HFFc6 (cell line): ENCODE measurements at regions not wholly inside any gene's neighbourhood (a gene's known extent, or its start where the extent isn't known, plus 50 kb on each side); places are given as distances from the start of the nearest gene placed in this dataset.

Experiments used
- DNase-seq: peaks from one replicate; pipeline ENCODE4 v3.0.0-alpha.2; 2018
- H3K27ac Mint-ChIP-seq: 2 replicates; pipeline ENCODE4 v1.8.0; 2020; ENCODE audit warnings: mild to moderate bottlenecking, mixed read lengths
- H3K27me3 Mint-ChIP-seq: 2 replicates; pipeline ENCODE4 v1.8.0; 2021; ENCODE audit warnings: mild to moderate bottlenecking, moderate library complexity, mixed read lengths; ENCODE audit not compliant: insufficient read depth
- H3K36me3 Mint-ChIP-seq: 2 replicates; pipeline ENCODE4 v1.8.0; 2021; ENCODE audit warnings: low read depth, mixed read lengths
- H3K4me1 Mint-ChIP-seq: 2 replicates; pipeline ENCODE4 v1.8.0; 2020; ENCODE audit warnings: low read depth, mixed read lengths
- H3K4me3 Mint-ChIP-seq: 2 replicates; pipeline ENCODE4 v1.8.0; 2020; ENCODE audit warnings: mild to moderate bottlenecking, moderate library complexity, mixed read lengths
- H3K9me3 Mint-ChIP-seq: 2 replicates; pipeline ENCODE4 v1.8.0; 2020; ENCODE audit warnings: mild to moderate bottlenecking, mixed read lengths
- CTCF ChIP-seq: fragments of 200-600 bp; sonication (generic); IDR thresholded peaks from 2 replicates; pipeline ENCODE4 v1.5.0; 2021; ENCODE audit warnings: antibody characterized with exemption, mild to moderate bottlenecking

DNA sequence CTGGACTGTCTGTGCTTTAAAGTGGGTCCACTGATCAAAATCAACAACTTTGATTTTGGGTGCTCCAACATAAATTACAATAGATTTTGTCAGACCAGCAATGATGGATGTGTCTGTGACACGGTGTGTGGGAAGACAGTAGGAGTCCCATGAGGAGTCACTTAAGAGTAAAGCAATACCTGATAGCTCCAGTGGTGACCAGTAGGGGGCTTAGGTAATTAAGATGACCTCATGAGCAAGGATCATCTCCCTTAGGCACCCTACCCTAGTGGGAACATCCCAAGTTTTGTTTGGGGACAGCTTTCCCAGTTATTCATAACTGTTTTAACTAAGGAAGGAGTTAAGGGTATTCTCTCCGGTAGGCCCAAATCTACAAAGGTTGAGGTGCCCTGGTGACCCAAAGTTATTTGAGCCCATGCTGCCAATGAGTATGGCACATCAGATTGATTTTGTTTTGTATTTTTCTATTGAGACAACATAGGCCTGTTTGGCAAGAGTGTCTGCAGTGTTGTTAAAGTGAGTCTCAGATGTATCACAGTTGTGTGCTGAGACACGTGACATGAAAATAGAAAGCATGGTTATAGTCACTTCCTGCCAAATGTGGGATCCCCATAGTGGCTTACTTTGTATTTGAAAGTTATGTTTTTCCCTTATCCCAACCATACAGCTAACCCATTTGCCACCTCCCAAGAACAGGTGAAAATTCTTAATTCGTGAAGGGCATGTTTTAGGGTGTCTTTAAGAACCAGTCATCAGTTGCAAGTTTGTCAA lies 1337.6 kb upstream of the SLC39A10 start:
- no peak for DNase-seq
- H3K4me1 Mint-ChIP-seq = no peaks in the 10 kb centered on the region
- H3K9me3 Mint-ChIP-seq = peaks cover 39% of the 10 kb centered on the region
- H3K27ac Mint-ChIP-seq = no peak overlapping the region
- no peaks in the 10 kb centered on the region for H3K27me3 Mint-ChIP-seq
- no peak for TF ChIP-seq CTCF
- no peak overlapping the region for H3K4me3 Mint-ChIP-seq
- H3K36me3 Mint-ChIP-seq = no peaks in the 10 kb centered on the region

GRCh38 chr2:194314042-194314441 lies 1343.0 kb upstream of the SLC39A10 start:
- no peak for TF ChIP-seq CTCF
- no peaks in the 10 kb centered on the region for H3K4me1 Mint-ChIP-seq
- H3K27me3 Mint-ChIP-seq = no peaks in the 10 kb centered on the region
- H3K36me3 Mint-ChIP-seq = no peaks in the 10 kb centered on the region
- no peak overlapping the region for H3K4me3 Mint-ChIP-seq
- no peak for DNase-seq
- H3K9me3 Mint-ChIP-seq = peaks cover 48% of the 10 kb centered on the region
- H3K27ac Mint-ChIP-seq = no peak overlapping the region

DNA sequence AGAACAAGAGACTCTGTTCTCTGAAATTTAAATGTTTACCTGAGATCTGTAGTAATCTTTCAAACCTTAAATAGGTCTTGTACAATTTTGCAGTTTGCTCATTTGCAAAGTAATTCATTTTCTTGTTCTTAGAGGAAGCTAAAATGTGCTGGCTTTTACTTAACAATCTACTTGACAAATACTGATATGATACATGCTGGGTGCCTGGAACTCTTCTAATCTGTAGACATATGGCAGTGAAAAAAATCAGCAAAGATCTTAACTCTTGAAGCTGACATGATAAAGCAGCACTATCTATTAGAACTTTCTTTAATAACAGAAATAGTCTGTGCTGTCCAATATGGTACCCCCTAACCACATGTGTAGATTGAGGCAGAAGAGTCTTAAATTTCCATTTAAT lies 1352.8 kb upstream of the SLC39A10 start:
- peaks cover 47% of the 10 kb centered on the region for H3K9me3 Mint-ChIP-seq
- no peaks in the 10 kb centered on the region; the same call in 1 of the 2 replicates for H3K27me3 Mint-ChIP-seq
- DNase-seq = no peak
- TF ChIP-seq CTCF = no peak
- no peak overlapping the region for H3K27ac Mint-ChIP-seq
- H3K4me1 Mint-ChIP-seq = no peaks in the 10 kb centered on the region
- H3K36me3 Mint-ChIP-seq = no peaks in the 10 kb centered on the region
- H3K4me3 Mint-ChIP-seq = no peak overlapping the region

- Mint-ChIP-seq H3K36me3 (no peaks in the 10 kb centered on the region), H3K4me3 (no peak overlapping the region), H3K27ac (no peak overlapping the region), H3K4me1 (no peaks in the 10 kb centered on the region), H3K9me3 (peaks cover 51% of the 10 kb centered on the region), H3K27me3 (no peaks in the 10 kb centered on the region; the same call in 1 of the 2 replicates)
- no peak for TF ChIP-seq CTCF
- DNase-seq = no peak
These were observed 1355.1 kb upstream of the SLC39A10 start for GRCh38 chr2:194301946-194302345.

GRCh38 chr2:194294156-194294555 lies 1362.9 kb upstream of the SLC39A10 start:
- Mint-ChIP-seq H3K4me1 (no peaks in the 10 kb centered on the region), H3K4me3 (no peak overlapping the region), H3K27me3 (no peaks in the 10 kb centered on the region), H3K36me3 (no peaks in the 10 kb centered on the region), H3K9me3 (peaks cover 17% of the 10 kb centered on the region), H3K27ac (no peak overlapping the region)
- TF ChIP-seq CTCF = no peak
- no peak for DNase-seq
